ENCODE measurements at regions not wholly inside any gene's neighbourhood (a gene's known extent, or its start where the extent isn't known, plus 50 kb on each side); places are given as distances from the start of the nearest gene placed in this dataset.

- Histone ChIP-seq H3K4me3 (ENCODE audit: low read length in 3 of 3) (no peak overlapping the region), H3K9ac (ENCODE audit: low read depth in 1 of 3, low read length in 3 of 3) (no peak overlapping the region), H3K27me3 (ENCODE audit: control insufficient read depth in 3 of 3, insufficient read depth in 3 of 3, low read length in 3 of 3) (no peaks in the 10 kb centered on the region), H3K27ac (ENCODE audit: low read depth, low read length) (no peak overlapping the region), H3K36me3 (ENCODE audit: control insufficient read depth in 3 of 3, insufficient read depth in 3 of 3, low read length in 3 of 3) (no peaks in the 10 kb centered on the region), H3K9me3 (ENCODE audit: control insufficient read depth in 3 of 3, low read length in 3 of 3) (no peaks in the 10 kb centered on the region), H3K4me1 (ENCODE audit: control insufficient read depth in 3 of 3, insufficient read depth in 3 of 3, low read length in 3 of 3) (no peaks in the 10 kb centered on the region)
Observed at GRCh38 chr11:29879560-29879959, 137.3 kb downstream of the KCNA4 start.

- Histone ChIP-seq H3K9me3 (ENCODE audit: control insufficient read depth in 3 of 3, low read length in 3 of 3) (no peaks in the 10 kb centered on the region), H3K36me3 (ENCODE audit: control insufficient read depth in 3 of 3, insufficient read depth in 3 of 3, low read length in 3 of 3) (no peaks in the 10 kb centered on the region), H3K27me3 (ENCODE audit: control insufficient read depth in 3 of 3, insufficient read depth in 3 of 3, low read length in 3 of 3) (no peaks in the 10 kb centered on the region), H3K4me3 (ENCODE audit: low read length in 3 of 3) (no peak overlapping the region), H3K4me1 (ENCODE audit: control insufficient read depth in 3 of 3, insufficient read depth in 3 of 3, low read length in 3 of 3) (no peaks in the 10 kb centered on the region), H3K27ac (ENCODE audit: low read depth, low read length) (no peak overlapping the region), H3K9ac (ENCODE audit: low read depth in 1 of 3, low read length in 3 of 3) (no peak overlapping the region)
Observed at GRCh38 chr11:29876192-29876591, 140.6 kb downstream of the KCNA4 start.

GRCh38 chr11:29847219-29847618 lies 169.6 kb downstream of the KCNA4 start:
- no peaks in the 10 kb centered on the region for H3K27me3 ChIP-seq (ENCODE audit: control insufficient read depth in 3 of 3, insufficient read depth in 3 of 3, low read length in 3 of 3)
- H3K9me3 ChIP-seq (ENCODE audit: control insufficient read depth in 3 of 3, low read length in 3 of 3): no peaks in the 10 kb centered on the region
- H3K36me3 ChIP-seq (ENCODE audit: control insufficient read depth in 3 of 3, insufficient read depth in 3 of 3, low read length in 3 of 3): no peaks in the 10 kb centered on the region
- H3K9ac ChIP-seq (ENCODE audit: low read depth in 1 of 3, low read length in 3 of 3): no peak overlapping the region
- H3K4me1 ChIP-seq (ENCODE audit: control insufficient read depth in 3 of 3, insufficient read depth in 3 of 3, low read length in 3 of 3): no peaks in the 10 kb centered on the region
- no peak overlapping the region for H3K4me3 ChIP-seq (ENCODE audit: low read length in 3 of 3)
- no peak overlapping the region for H3K27ac ChIP-seq (ENCODE audit: low read depth, low read length)

GRCh38 chr11:29844701-29845379 lies 172.0 kb downstream of the KCNA4 start:
- Histone ChIP-seq H3K9ac (ENCODE audit: low read depth in 1 of 3, low read length in 3 of 3) (no peak overlapping the region), H3K4me1 (ENCODE audit: control insufficient read depth in 3 of 3, insufficient read depth in 3 of 3, low read length in 3 of 3) (no peaks in the 10 kb centered on the region), H3K9me3 (ENCODE audit: control insufficient read depth in 3 of 3, low read length in 3 of 3) (no peaks in the 10 kb centered on the region), H3K4me3 (ENCODE audit: low read length in 3 of 3) (no peak overlapping the region), H3K27me3 (ENCODE audit: control insufficient read depth in 3 of 3, insufficient read depth in 3 of 3, low read length in 3 of 3) (no peaks in the 10 kb centered on the region), H3K36me3 (ENCODE audit: control insufficient read depth in 3 of 3, insufficient read depth in 3 of 3, low read length in 3 of 3) (no peaks in the 10 kb centered on the region), H3K27ac (ENCODE audit: low read depth, low read length) (no peak overlapping the region)

- Histone ChIP-seq H3K9me3 (ENCODE audit: control insufficient read depth in 3 of 3, low read length in 3 of 3) (no peaks in the 10 kb centered on the region), H3K27ac (ENCODE audit: low read depth, low read length) (no peak overlapping the region), H3K27me3 (ENCODE audit: control insufficient read depth in 3 of 3, insufficient read depth in 3 of 3, low read length in 3 of 3) (no peaks in the 10 kb centered on the region), H3K4me1 (ENCODE audit: control insufficient read depth in 3 of 3, insufficient read depth in 3 of 3, low read length in 3 of 3) (no peaks in the 10 kb centered on the region), H3K9ac (ENCODE audit: low read depth in 1 of 3, low read length in 3 of 3) (no peak overlapping the region), H3K4me3 (ENCODE audit: low read length in 3 of 3) (no peak overlapping the region), H3K36me3 (ENCODE audit: control insufficient read depth in 3 of 3, insufficient read depth in 3 of 3, low read length in 3 of 3) (no peaks in the 10 kb centered on the region)
Observed at GRCh38 chr11:29844031-29844430, 172.8 kb downstream of the KCNA4 start.

GRCh38 chr11:29842061-29842460 lies 174.8 kb downstream of the KCNA4 start:
- H3K4me1 ChIP-seq (ENCODE audit: control insufficient read depth in 3 of 3, insufficient read depth in 3 of 3, low read length in 3 of 3): no peaks in the 10 kb centered on the region
- H3K36me3 ChIP-seq (ENCODE audit: control insufficient read depth in 3 of 3, insufficient read depth in 3 of 3, low read length in 3 of 3): no peaks in the 10 kb centered on the region
- no peaks in the 10 kb centered on the region for H3K9me3 ChIP-seq (ENCODE audit: control insufficient read depth in 3 of 3, low read length in 3 of 3)
- H3K4me3 ChIP-seq (ENCODE audit: low read length in 3 of 3): no peak overlapping the region
- no peak overlapping the region for H3K27ac ChIP-seq (ENCODE audit: low read depth, low read length)
- no peak overlapping the region for H3K9ac ChIP-seq (ENCODE audit: low read depth in 1 of 3, low read length in 3 of 3)
- H3K27me3 ChIP-seq (ENCODE audit: control insufficient read depth in 3 of 3, insufficient read depth in 3 of 3, low read length in 3 of 3): no peaks in the 10 kb centered on the region

- Histone ChIP-seq H3K27ac (ENCODE audit: low read depth, low read length) (no peak overlapping the region), H3K4me1 (ENCODE audit: control insufficient read depth in 3 of 3, insufficient read depth in 3 of 3, low read length in 3 of 3) (no peaks in the 10 kb centered on the region), H3K9ac (ENCODE audit: low read depth in 1 of 3, low read length in 3 of 3) (no peak overlapping the region), H3K27me3 (ENCODE audit: control insufficient read depth in 3 of 3, insufficient read depth in 3 of 3, low read length in 3 of 3) (no peaks in the 10 kb centered on the region), H3K36me3 (ENCODE audit: control insufficient read depth in 3 of 3, insufficient read depth in 3 of 3, low read length in 3 of 3) (no peaks in the 10 kb centered on the region), H3K9me3 (ENCODE audit: control insufficient read depth in 3 of 3, low read length in 3 of 3) (no peaks in the 10 kb centered on the region), H3K4me3 (ENCODE audit: low read length in 3 of 3) (no peak overlapping the region)
Observed at GRCh38 chr11:29826878-29827277, 190.0 kb downstream of the KCNA4 start.

- H3K9me3 ChIP-seq (ENCODE audit: control insufficient read depth in 3 of 3, low read length in 3 of 3): peaks cover 0 to 3% (median 0%) of the 10 kb centered on the region in 3 donors
- H3K27me3 ChIP-seq (ENCODE audit: control insufficient read depth in 3 of 3, insufficient read depth in 3 of 3, low read length in 3 of 3): no peaks in the 10 kb centered on the region
- H3K9ac ChIP-seq (ENCODE audit: low read depth in 1 of 3, low read length in 3 of 3): no peak overlapping the region
- H3K36me3 ChIP-seq (ENCODE audit: control insufficient read depth in 3 of 3, insufficient read depth in 3 of 3, low read length in 3 of 3): no peaks in the 10 kb centered on the region
- no peak overlapping the region for H3K27ac ChIP-seq (ENCODE audit: low read depth, low read length)
- H3K4me3 ChIP-seq (ENCODE audit: low read length in 3 of 3): no peak overlapping the region
- H3K4me1 ChIP-seq (ENCODE audit: control insufficient read depth in 3 of 3, insufficient read depth in 3 of 3, low read length in 3 of 3): no peaks in the 10 kb centered on the region
Observed at GRCh38 chr11:29816359-29816758, 200.5 kb downstream of the KCNA4 start.

GRCh38 chr11:29809121-29809520 lies 207.7 kb downstream of the KCNA4 start:
- Histone ChIP-seq H3K27me3 (ENCODE audit: control insufficient read depth in 3 of 3, insufficient read depth in 3 of 3, low read length in 3 of 3) (no peaks in the 10 kb centered on the region), H3K4me1 (ENCODE audit: control insufficient read depth in 3 of 3, insufficient read depth in 3 of 3, low read length in 3 of 3) (no peaks in the 10 kb centered on the region), H3K4me3 (ENCODE audit: low read length in 3 of 3) (no peak overlapping the region), H3K9ac (ENCODE audit: low read depth in 1 of 3, low read length in 3 of 3) (no peak overlapping the region), H3K27ac (ENCODE audit: low read depth, low read length) (no peak overlapping the region), H3K9me3 (ENCODE audit: control insufficient read depth in 3 of 3, low read length in 3 of 3) (no peaks in the 10 kb centered on the region), H3K36me3 (ENCODE audit: control insufficient read depth in 3 of 3, insufficient read depth in 3 of 3, low read length in 3 of 3) (no peaks in the 10 kb centered on the region)

- H3K4me1 ChIP-seq (ENCODE audit: control insufficient read depth in 3 of 3, insufficient read depth in 3 of 3, low read length in 3 of 3): no peaks in the 10 kb centered on the region
- no peaks in the 10 kb centered on the region for H3K9me3 ChIP-seq (ENCODE audit: control insufficient read depth in 3 of 3, low read length in 3 of 3)
- H3K4me3 ChIP-seq (ENCODE audit: low read length in 3 of 3): no peak overlapping the region
- no peak overlapping the region for H3K27ac ChIP-seq (ENCODE audit: low read depth, low read length)
- H3K36me3 ChIP-seq (ENCODE audit: control insufficient read depth in 3 of 3, insufficient read depth in 3 of 3, low read length in 3 of 3): no peaks in the 10 kb centered on the region
- no peaks in the 10 kb centered on the region for H3K27me3 ChIP-seq (ENCODE audit: control insufficient read depth in 3 of 3, insufficient read depth in 3 of 3, low read length in 3 of 3)
- no peak overlapping the region for H3K9ac ChIP-seq (ENCODE audit: low read depth in 1 of 3, low read length in 3 of 3)
Observed at GRCh38 chr11:29802522-29802921, 214.3 kb downstream of the KCNA4 start.
